ENCODE measurements at regions not wholly inside any gene's neighbourhood (a gene's known extent, or its start where the extent isn't known, plus 50 kb on each side); places are given as distances from the start of the nearest gene placed in this dataset.
"Not testable (repeated sequence)": the region's sequence is repeated elsewhere in the genome, so short reads cannot be mapped to it uniquely, and the experiment has no call there.

- DNase-seq; intact Hi-C loops (cut with micrococcal nuclease); H3K4me3 ChIP-seq; H3K27me3 ChIP-seq (ENCODE audit: low read depth); H3K36me3 ChIP-seq; H3K9me3 ChIP-seq (replicated peaks); H3K4me1 ChIP-seq; H3K27ac ChIP-seq (replicated peaks): not testable (repeated sequence)
Observed at GRCh38 chr6:26924206-26924605, 264.7 kb upstream of the ZNF322 start.

- H3K4me1 ChIP-seq; H3K27me3 ChIP-seq (ENCODE audit: low read depth); H3K27ac ChIP-seq (replicated peaks); H3K9me3 ChIP-seq (replicated peaks); H3K36me3 ChIP-seq; H3K4me3 ChIP-seq; intact Hi-C loops (cut with micrococcal nuclease); DNase-seq: not testable (repeated sequence)
Observed at GRCh38 chr6:26928190-26928589, 268.6 kb upstream of the ZNF322 start.

- intact Hi-C loops (cut with micrococcal nuclease); H3K4me3 ChIP-seq; H3K27ac ChIP-seq (replicated peaks); H3K27me3 ChIP-seq (ENCODE audit: low read depth); H3K36me3 ChIP-seq; H3K9me3 ChIP-seq (replicated peaks); DNase-seq; H3K4me1 ChIP-seq: not testable (repeated sequence)
Observed at GRCh38 chr6:26937258-26937657, 277.7 kb upstream of the ZNF322 start.

GRCh38 chr6:26951211-26951610 lies 291.7 kb upstream of the ZNF322 start:
- H3K27ac ChIP-seq (replicated peaks); H3K27me3 ChIP-seq (ENCODE audit: low read depth); intact Hi-C loops (cut with micrococcal nuclease); H3K36me3 ChIP-seq; H3K4me3 ChIP-seq; DNase-seq; H3K4me1 ChIP-seq; H3K9me3 ChIP-seq (replicated peaks): not testable (repeated sequence)

GRCh38 chr6:26956078-26956600 lies 291.4 kb upstream of the PRSS16 start:
- DNase-seq; H3K27me3 ChIP-seq (ENCODE audit: low read depth); intact Hi-C loops (cut with micrococcal nuclease); H3K36me3 ChIP-seq; H3K4me1 ChIP-seq; H3K9me3 ChIP-seq (replicated peaks): not testable (repeated sequence)
- Histone ChIP-seq H3K27ac (replicated peaks) (peak overlapping the region; percentile 85), H3K4me3 (peak overlapping the region; percentile 74)

GRCh38 chr6:26956601-26957184 lies 290.8 kb upstream of the PRSS16 start:
- H3K27me3 ChIP-seq (ENCODE audit: low read depth); H3K4me1 ChIP-seq; H3K36me3 ChIP-seq; intact Hi-C loops (cut with micrococcal nuclease); H3K9me3 ChIP-seq (replicated peaks): not testable (repeated sequence)
- H3K4me3 ChIP-seq, result peak overlapping the region; percentile 74
- peak; percentile 76 for DNase-seq
- peak; percentile 68 for TF ChIP-seq CTCF (IDR thresholded peaks at IDR 0.05; ENCODE audit: borderline replicate concordance)
- H3K27ac ChIP-seq (replicated peaks), result peak overlapping the region; percentile 85

GRCh38 chr6:26957399-26958127 lies 289.9 kb upstream of the PRSS16 start:
- intact Hi-C loops (cut with micrococcal nuclease); H3K9me3 ChIP-seq (replicated peaks); H3K27ac ChIP-seq (replicated peaks); H3K36me3 ChIP-seq; DNase-seq; H3K27me3 ChIP-seq (ENCODE audit: low read depth); H3K4me1 ChIP-seq: not testable (repeated sequence)
- H3K4me3 ChIP-seq, result peak overlapping the region; percentile 74

- DNase-seq; H3K27me3 ChIP-seq (ENCODE audit: low read depth); H3K4me3 ChIP-seq; H3K4me1 ChIP-seq; H3K27ac ChIP-seq (replicated peaks); H3K36me3 ChIP-seq; H3K9me3 ChIP-seq (replicated peaks); intact Hi-C loops (cut with micrococcal nuclease): not testable (repeated sequence)
Observed at GRCh38 chr6:26961236-26961635, 286.3 kb upstream of the PRSS16 start.

- no peaks in the 10 kb centered on the region for H3K9me3 ChIP-seq (replicated peaks)
- no peaks in the 10 kb centered on the region for H3K36me3 ChIP-seq
- H3K4me3 ChIP-seq, result no peak overlapping the region
- no peak overlapping the region for H3K27ac ChIP-seq (replicated peaks)
- no peak for TF ChIP-seq CTCF (IDR thresholded peaks at IDR 0.05; ENCODE audit: borderline replicate concordance)
- H3K4me1 ChIP-seq, result no peaks in the 10 kb centered on the region
- H3K27me3 ChIP-seq (ENCODE audit: low read depth), result no peaks in the 10 kb centered on the region
- intact Hi-C loops (cut with micrococcal nuclease), result no loop called here
- DNase-seq, result no peak
Observed at GRCh38 chr6:27002447-27002846, 245.1 kb upstream of the PRSS16 start.
